Globus pallidus (tissue), 1 donor: ENCODE measurements at regions not wholly inside any gene's neighbourhood (a gene's known extent, or its start where the extent isn't known, plus 50 kb on each side); places are given as distances from the start of the nearest gene placed in this dataset.
"Not testable (repeated sequence)": the region's sequence is repeated elsewhere in the genome, so short reads cannot be mapped to it uniquely, and the experiment has no call there.

ENCODE experiments used
- DNase-seq: peaks from one replicate; pipeline ENCODE4 v3.0.0-alpha.2; 2015; ENCODE audit warnings: low spot score

- DNase-seq: no peak
Observed at GRCh38 chr22:48757985-48758561, 1069.6 kb downstream of the BRD1 start.

- no peak for DNase-seq
Observed at GRCh38 chr22:48757581-48757980, 1070.1 kb downstream of the BRD1 start.

GRCh38 chr22:48757135-48757534 lies 1070.5 kb downstream of the BRD1 start:
- DNase-seq: not testable (repeated sequence)

GRCh38 chr22:48756146-48757111 lies 1071.2 kb downstream of the BRD1 start:
- DNase-seq: no peak

- no peak for DNase-seq
Observed at GRCh38 chr22:48755059-48755949, 1072.4 kb downstream of the BRD1 start.

GRCh38 chr22:48754611-48755058 lies 1073.0 kb downstream of the BRD1 start:
- DNase-seq: no peak

- no peak for DNase-seq
Observed at GRCh38 chr22:48753752-48754517, 1073.7 kb downstream of the BRD1 start.

GRCh38 chr22:48753381-48753730 lies 1074.3 kb downstream of the BRD1 start:
- DNase-seq: no peak

GRCh38 chr22:48752451-48753380 lies 1075.0 kb downstream of the BRD1 start:
- DNase-seq: no peak

GRCh38 chr22:48751539-48752437 lies 1075.9 kb downstream of the BRD1 start:
- no peak for DNase-seq

GRCh38 chr22:48750826-48751440 lies 1076.7 kb downstream of the BRD1 start:
- DNase-seq: no peak

- no peak for DNase-seq
Observed at GRCh38 chr22:48750282-48750681, 1077.4 kb downstream of the BRD1 start.

GRCh38 chr22:48749555-48750227 lies 1078.0 kb downstream of the BRD1 start:
- DNase-seq: no peak

GRCh38 chr22:48748860-48749554 lies 1078.7 kb downstream of the BRD1 start:
- DNase-seq: no peak

GRCh38 chr22:48748113-48748859 lies 1079.4 kb downstream of the BRD1 start:
- no peak for DNase-seq

GRCh38 chr22:48746789-48747425 lies 1080.8 kb downstream of the BRD1 start:
- DNase-seq: no peak
